Fibroblast of villous mesenchyme (primary cell): ENCODE measurements at regions not wholly inside any gene's neighbourhood (a gene's known extent, or its start where the extent isn't known, plus 50 kb on each side); places are given as distances from the start of the nearest gene placed in this dataset.

ENCODE experiments used
- DNase-seq: peaks from one replicate; pipeline ENCODE4 v3.0.0-alpha.2; 2010; ENCODE audit warnings: low read depth
- H3K4me3 ChIP-seq: 2 replicates; pipeline ENCODE4 v1.5.1; 2011; ENCODE audit warnings: low read depth, mild to moderate bottlenecking, low read length
- CTCF ChIP-seq: IDR thresholded peaks from 2 replicates; pipeline ENCODE4 v1.5.1; 2012; ENCODE audit warnings: low read depth, mild to moderate bottlenecking, low read length; ENCODE audit not compliant: insufficient read depth

- TF ChIP-seq CTCF = no peak
- H3K4me3 ChIP-seq = no peak overlapping the region
- DNase-seq = no peak
Observed at GRCh38 chr2:30366199-30366691, 80.8 kb upstream of the LCLAT1 start.

GRCh38 chr2:30367232-30368070 lies 79.6 kb upstream of the LCLAT1 start:
- no peak for TF ChIP-seq CTCF
- no peak overlapping the region for H3K4me3 ChIP-seq
- no peak for DNase-seq

GRCh38 chr2:30368258-30368657 lies 78.8 kb upstream of the LCLAT1 start:
- TF ChIP-seq CTCF = no peak
- DNase-seq = peak; percentile 27
- no peak overlapping the region for H3K4me3 ChIP-seq

GRCh38 chr2:30371028-30371689 lies 75.9 kb upstream of the LCLAT1 start:
- no peak for TF ChIP-seq CTCF
- no peak overlapping the region for H3K4me3 ChIP-seq
- DNase-seq = no peak

- DNase-seq = no peak
- no peak for TF ChIP-seq CTCF
- H3K4me3 ChIP-seq = no peak overlapping the region
Observed at GRCh38 chr2:30371772-30372373, 75.2 kb upstream of the LCLAT1 start.

- no peak overlapping the region for H3K4me3 ChIP-seq
- TF ChIP-seq CTCF = no peak
- no peak for DNase-seq
Observed at GRCh38 chr2:30372826-30373225, 74.2 kb upstream of the LCLAT1 start.
